ENCODE measurements at regions not wholly inside any gene's neighbourhood (a gene's known extent, or its start where the extent isn't known, plus 50 kb on each side); places are given as distances from the start of the nearest gene placed in this dataset.
"Not testable (repeated sequence)": the region's sequence is repeated elsewhere in the genome, so short reads cannot be mapped to it uniquely, and the experiment has no call there.

GRCh38 chr6:121695329-121695728 is 259.9 kb downstream of the GJA1 start:
- no peak for DNase-seq

DNA sequence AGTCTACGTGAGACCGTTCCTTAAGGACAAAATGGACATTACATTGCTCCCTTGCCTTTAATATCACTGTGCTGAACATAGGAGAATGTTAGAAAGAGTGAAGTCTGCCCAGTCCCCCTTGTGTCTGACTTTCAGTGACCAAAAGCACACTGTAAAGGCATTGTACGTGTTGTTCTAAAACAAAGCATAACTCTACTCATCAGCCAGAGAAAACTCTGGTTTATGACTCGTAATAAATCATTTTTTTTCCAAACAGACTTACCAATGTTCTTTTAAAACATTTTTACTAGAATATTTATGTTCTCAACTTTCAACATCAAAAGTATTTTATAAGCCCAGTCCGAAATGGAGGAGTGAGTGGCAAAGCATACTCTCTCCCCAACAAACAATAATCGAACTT is 262.5 kb downstream of the GJA1 start:
- DNase-seq: no peak

DNA sequence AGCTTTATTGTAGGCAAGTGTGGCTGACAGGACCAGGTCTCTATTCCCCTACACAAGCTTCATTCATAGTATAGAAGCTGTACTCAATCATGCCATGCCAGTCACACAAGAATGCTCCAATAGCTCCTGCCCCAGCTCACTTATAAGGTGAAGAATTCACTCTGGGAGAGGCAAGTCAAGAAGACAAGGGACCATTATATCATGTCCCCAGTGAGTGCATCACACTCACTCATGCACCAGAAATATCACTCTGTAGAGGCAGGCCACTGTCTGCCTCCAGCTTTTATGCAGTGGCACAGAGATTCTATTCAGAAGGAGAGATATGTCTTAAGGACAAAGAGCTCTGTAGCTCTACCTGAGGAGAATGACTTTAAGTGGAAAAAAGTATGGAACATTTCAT is 263.2 kb downstream of the GJA1 start:
- no peak for DNase-seq

GRCh38 chr6:121703129-121703528 is 267.7 kb downstream of the GJA1 start:
- not testable (repeated sequence) for DNase-seq

GRCh38 chr6:121711472-121711871 is 276.0 kb downstream of the GJA1 start:
- DNase-seq: no peak

DNA sequence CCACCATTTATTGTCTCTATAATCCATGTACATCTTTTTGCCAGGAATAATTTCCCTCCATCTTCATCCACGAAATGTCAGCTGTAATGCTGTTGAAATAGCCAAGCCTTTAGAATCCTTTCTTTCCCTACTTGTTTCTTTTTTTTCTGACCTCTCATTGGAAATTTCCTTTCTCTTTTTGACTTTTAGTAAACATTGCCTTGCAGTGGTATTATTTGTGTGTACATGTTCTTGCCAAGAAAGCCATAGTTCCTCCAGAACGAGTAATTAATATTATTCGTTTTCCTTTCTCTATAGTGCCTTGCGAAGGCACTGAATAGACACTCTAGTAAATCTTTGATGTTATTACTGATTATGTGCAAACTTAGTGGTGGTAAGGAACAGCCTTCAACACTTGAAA is 282.2 kb downstream of the GJA1 start:
- no peak for DNase-seq

DNA sequence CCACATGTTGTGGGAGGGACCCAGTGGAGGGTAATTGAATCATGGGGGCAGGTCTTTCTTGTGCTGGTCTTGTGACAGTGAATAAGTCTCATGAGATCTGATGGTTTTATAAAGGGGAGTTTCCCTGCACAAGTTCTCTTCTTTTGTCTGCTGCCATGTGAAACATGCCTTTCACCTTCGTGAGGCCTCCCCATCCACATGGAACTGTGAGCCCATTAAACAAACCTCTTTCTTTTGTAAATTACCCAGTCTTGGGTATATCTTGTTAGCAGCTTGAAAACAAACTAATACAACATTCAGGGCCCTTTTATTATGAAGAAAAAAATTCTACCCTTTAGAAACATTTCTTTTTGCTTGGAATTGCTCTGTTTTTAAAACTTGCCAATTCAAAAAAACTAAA is 285.4 kb downstream of the GJA1 start:
- DNase-seq: not testable (repeated sequence)

- no peak for DNase-seq
Observed at GRCh38 chr6:121723623-121724022, 288.2 kb downstream of the GJA1 start.

DNA sequence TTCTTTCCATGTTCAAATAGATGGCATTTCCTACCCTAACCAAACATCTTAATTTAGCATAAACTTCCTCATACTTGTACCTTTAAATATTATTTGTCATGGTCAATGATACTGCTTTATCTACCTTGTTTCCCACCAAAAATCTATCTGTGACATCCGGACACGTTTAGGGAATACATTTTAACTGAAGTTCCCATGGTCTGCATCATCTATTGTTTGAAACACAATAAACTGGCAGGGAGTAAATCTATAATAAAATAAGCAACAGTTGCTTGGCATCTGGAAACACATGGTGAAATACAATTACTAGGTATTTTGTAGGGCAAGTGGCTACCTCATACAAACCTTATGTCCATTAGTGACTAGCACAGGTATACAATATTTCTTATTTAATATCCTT is 289.1 kb downstream of the GJA1 start:
- DNase-seq: no peak

GRCh38 chr6:121726596-121726995 is 291.1 kb downstream of the GJA1 start:
- DNase-seq: no peak

DNA sequence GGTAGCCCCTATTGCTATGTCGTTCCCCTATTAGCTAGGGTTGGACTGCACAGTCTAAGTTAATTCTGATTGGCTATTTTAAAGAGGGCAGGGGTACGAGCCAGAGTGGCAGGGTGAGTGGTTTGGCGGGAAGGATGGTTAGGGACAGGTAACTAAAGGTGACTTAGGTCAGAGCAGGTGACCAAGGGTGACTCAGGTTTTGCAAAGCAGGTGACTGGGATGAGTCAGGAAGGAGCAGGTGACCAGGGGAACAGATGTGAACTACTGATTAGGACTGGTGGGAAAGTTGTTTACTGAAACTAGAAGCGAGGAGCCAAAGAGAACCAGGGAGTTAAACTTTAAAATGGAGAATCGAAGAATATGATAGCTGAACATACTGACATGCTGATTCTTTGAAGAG is 295.2 kb downstream of the GJA1 start:
- DNase-seq: no peak

DNA sequence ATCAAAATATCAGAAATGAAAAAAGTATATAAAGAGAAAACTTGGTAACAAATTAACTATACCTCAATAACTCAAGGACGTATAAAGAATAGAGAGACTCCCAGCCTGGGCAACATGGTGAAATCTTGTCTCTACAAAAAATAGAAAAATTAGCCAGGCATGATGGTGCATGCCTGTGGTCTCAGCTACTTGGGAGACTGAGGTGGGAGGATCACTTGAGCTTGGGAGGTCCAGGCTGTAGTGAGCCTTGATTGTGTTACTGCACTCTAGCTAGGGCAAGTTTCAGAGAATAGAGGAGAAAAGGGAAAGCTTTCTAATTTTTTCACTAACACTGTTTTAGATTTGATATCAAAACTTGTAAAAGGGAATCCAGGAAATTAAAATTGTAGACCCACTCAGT is 295.9 kb downstream of the GJA1 start:
- no peak for DNase-seq

GRCh38 chr6:121732641-121733040 is 297.2 kb downstream of the GJA1 start:
- DNase-seq: no peak

DNA sequence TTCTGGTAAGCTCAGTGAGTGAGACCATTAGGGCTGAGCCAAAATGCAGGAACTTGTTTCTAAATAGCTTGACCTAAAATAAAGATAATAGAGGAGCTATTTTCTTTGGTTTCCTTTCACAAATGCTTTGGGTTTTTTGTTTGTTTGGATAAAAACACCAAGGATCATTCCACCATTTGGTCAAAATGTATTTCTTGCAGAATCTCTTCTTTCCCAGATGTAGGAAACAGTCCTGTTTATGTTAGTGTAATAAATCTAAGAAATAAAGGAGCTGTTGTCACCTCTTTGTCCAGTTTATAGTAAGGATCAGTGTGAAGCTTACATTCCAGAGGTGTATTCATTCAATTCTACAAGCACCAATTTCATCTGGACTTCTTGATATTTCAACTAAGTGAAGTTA is 297.8 kb downstream of the GJA1 start:
- no peak for DNase-seq

GRCh38 chr6:121740188-121740587 is 304.7 kb downstream of the GJA1 start:
- DNase-seq: not testable (repeated sequence)

- DNase-seq: no peak
Observed at GRCh38 chr6:121743691-121744090, 308.2 kb downstream of the GJA1 start.

DNA sequence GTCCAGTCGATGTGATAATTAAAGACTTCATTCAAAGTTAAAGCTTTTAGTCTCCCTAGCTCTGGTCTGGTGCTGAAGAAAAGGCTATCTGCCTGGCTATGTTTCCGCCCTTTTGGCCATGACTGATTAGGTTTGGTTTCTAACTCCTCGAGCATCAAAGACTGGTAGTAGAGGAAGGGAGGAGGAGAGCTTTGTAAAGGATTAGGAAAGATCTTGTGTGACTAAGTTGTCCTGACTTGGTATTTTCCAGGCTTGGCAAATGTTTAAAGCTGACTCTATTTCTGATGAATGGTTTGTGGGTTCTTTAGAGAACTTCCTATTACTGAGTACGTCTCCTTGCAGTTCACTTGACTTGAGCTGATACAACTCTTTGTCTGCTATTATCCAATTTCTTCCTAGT is 312.9 kb downstream of the GJA1 start:
- DNase-seq: no peak

GRCh38 chr6:121748850-121749249 is 313.4 kb downstream of the GJA1 start:
- DNase-seq: no peak

DNA sequence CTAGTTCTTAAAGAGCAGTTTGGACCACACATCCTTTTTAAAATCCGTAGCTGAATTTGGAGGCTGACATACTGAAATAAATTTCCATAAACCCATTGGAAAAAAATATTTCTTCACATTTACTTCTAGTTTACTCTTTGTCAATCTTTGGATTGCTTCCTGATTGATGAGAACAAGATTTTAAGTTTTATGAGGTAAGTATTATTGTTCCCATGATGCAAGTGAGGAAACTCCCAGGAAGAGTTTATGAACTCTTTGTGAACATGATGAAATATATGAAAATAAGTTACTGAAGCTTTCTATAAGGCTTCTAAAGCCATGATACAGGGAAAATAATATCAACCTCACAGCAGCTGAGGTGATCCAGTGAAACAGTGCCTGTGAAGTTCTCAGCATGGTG is 320.0 kb downstream of the GJA1 start:
- no peak for DNase-seq

- DNase-seq: no peak
Observed at GRCh38 chr6:121756666-121757065, 321.2 kb downstream of the GJA1 start.

DNA sequence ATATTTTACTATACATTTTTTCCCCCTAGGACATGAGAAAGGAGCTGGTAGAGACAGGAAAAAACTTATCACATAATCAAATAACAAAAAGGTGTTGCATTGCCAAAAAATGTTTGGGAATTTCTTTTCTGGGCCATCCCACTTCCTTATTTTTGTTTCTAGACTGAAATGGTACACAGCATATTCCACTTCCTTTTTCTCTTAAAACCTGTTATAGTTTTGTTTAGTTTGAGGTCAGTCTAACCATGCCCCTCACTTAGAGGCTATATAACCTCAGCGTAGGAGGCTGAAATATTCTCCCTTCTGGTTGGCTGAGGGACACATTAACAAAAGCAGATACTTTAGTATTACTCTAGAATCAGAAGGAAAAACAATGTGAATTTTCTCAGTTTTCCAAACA is 323.9 kb downstream of the GJA1 start:
- no peak for DNase-seq

- no peak for DNase-seq
Observed at GRCh38 chr6:121760191-121760590, 324.7 kb downstream of the GJA1 start.

DNA sequence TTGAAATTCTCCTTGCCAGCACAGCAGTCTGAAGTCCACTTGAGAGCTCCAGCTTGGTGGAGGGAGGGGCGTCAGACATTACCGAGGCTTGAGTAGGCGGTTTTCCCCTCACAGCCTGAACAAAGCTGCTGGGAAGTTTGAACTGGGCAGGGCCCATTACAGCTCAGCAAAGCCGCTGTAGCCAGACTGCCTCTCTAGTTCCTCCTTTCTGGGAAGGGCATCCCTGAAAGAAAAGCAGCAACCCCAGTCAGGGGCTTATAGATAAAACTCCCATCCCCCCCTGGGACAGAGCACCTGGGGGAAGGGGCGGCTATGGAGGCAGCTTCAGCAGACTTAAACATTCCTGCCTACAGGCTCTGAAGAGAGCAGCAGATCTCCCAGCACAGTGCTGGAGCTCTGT is 325.3 kb downstream of the GJA1 start:
- DNase-seq: no peak

- DNase-seq: no peak
Observed at GRCh38 chr6:121764493-121764892, 329.0 kb downstream of the GJA1 start.

GRCh38 chr6:121765060-121765459 is 329.6 kb downstream of the GJA1 start:
- no peak for DNase-seq

- no peak for DNase-seq
Observed at GRCh38 chr6:121767211-121767610, 331.8 kb downstream of the GJA1 start.

Measured in stimulated activated naive CD4-positive, alpha-beta T cell (primary cell).